CD14-positive monocyte (primary cell): ENCODE measurements at regions not wholly inside any gene's neighbourhood (a gene's known extent, or its start where the extent isn't known, plus 50 kb on each side); places are given as distances from the start of the nearest gene placed in this dataset.

ENCODE experiments used
- DNase-seq, 3 donors: peaks; one replicate each; pipeline ENCODE4 v3.0.0-alpha.2; 2011 to 2022
- H2AFZ ChIP-seq: 2 replicates; pipeline ENCODE4 v1.6.0; 2012; ENCODE audit warnings: mild to moderate bottlenecking, low read depth, low read length, inconsistent platforms; ENCODE audit not compliant: insufficient read depth, poor library complexity, severe bottlenecking
- H3K27ac ChIP-seq, 2 donors: 1 replicate in 1 of 2; 2 replicates in 1 of 2; pipeline ENCODE4 v1.5.1; 2012 to 2013; ENCODE audit warnings: low read length in 2 of 2, control low read depth in 1 of 2, inconsistent platforms in 1 of 2, low read depth in 1 of 2, mild to moderate bottlenecking in 1 of 2
- H3K27me3 ChIP-seq, 2 donors: one replicate each; pipeline versions ENCODE4 v1.6.0 to v1.6.1; 2011 to 2013; ENCODE audit warnings: low read length in 2 of 2; ENCODE audit not compliant: control insufficient read depth in 2 of 2, insufficient read depth in 2 of 2
- H3K36me3 ChIP-seq, 2 donors: replicated peaks in 1 of 2; 1 replicate in 1 of 2; 2 replicates in 1 of 2; pipeline versions ENCODE4 v1.5.1 to v1.6.1; 2012 to 2013; ENCODE audit warnings: low read length in 2 of 2, control low read depth in 1 of 2, inconsistent platforms in 1 of 2, mild to moderate bottlenecking in 1 of 2; ENCODE audit not compliant: insufficient read depth in 2 of 2, control insufficient read depth in 1 of 2
- H3K4me1 ChIP-seq, 2 donors: 1 replicate in 1 of 2; 2 replicates in 1 of 2; pipeline versions ENCODE4 v1.5.1 to v1.6.1; 2012 to 2013; ENCODE audit warnings: low read length in 2 of 2, control low read depth in 1 of 2, inconsistent platforms in 1 of 2, mild to moderate bottlenecking in 1 of 2, moderate library complexity in 1 of 2; ENCODE audit not compliant: insufficient read depth in 2 of 2, control insufficient read depth in 1 of 2
- H3K4me2 ChIP-seq: replicated peaks from 2 replicates; pipeline ENCODE3; 2012; ENCODE audit warnings: low read length, moderate library complexity, mild to moderate bottlenecking; ENCODE audit not compliant: poor library complexity, severe bottlenecking; ENCODE audit errors: extremely low read depth
- H3K4me3 ChIP-seq, 3 experiments: fragments of 200-600 bp in 1 of 3; sonication (generic) in 1 of 3; replicated peaks in 1 of 3; 1 replicate in 2 of 3; 2 replicates in 1 of 3; pipeline ENCODE4 v1.5.1; 2011 to 2013; ENCODE audit warnings: low read length in 3 of 3, mild to moderate bottlenecking in 3 of 3, control low read depth in 2 of 3, low read depth in 2 of 3, inconsistent platforms in 1 of 3, moderate library complexity in 1 of 3
- H3K79me2 ChIP-seq: 2 replicates; pipeline ENCODE4 v1.6.0; 2012; ENCODE audit warnings: mild to moderate bottlenecking, control low read depth, inconsistent platforms, low read length, moderate library complexity; ENCODE audit not compliant: insufficient read depth
- H3K9ac ChIP-seq: 2 replicates; pipeline ENCODE4 v1.6.0; 2017; ENCODE audit warnings: low read length, mild to moderate bottlenecking; ENCODE audit not compliant: insufficient read depth, poor library complexity, severe bottlenecking
- H3K9me3 ChIP-seq, 2 donors: replicated peaks in 1 of 2; 1 replicate in 1 of 2; 2 replicates in 1 of 2; pipeline versions ENCODE4 v1.5.1 to v1.6.1; 2012 to 2013; ENCODE audit warnings: low read length in 2 of 2, control low read depth in 1 of 2; ENCODE audit not compliant: control insufficient read depth in 1 of 2, insufficient read depth in 1 of 2
- H4K20me1 ChIP-seq: 2 replicates; pipeline ENCODE4 v1.6.0; 2012; ENCODE audit warnings: mild to moderate bottlenecking, low read length, control low read depth, moderate library complexity; ENCODE audit not compliant: insufficient read depth
- H3K27ac Mint-ChIP-seq, 7 donors: one replicate each; pipeline ENCODE4 v1.8.0; 2020; ENCODE audit warnings: mild to moderate bottlenecking in 7 of 7, mixed read lengths in 7 of 7, moderate library complexity in 6 of 7, inconsistent platforms in 2 of 7
- H3K27me3 Mint-ChIP-seq, 3 donors: one replicate each; pipeline ENCODE4 v1.8.0; 2021 to 2022; ENCODE audit warnings: low read depth in 3 of 3, mild to moderate bottlenecking in 3 of 3, mixed read lengths in 3 of 3, moderate library complexity in 3 of 3, inconsistent platforms in 1 of 3
- H3K36me3 Mint-ChIP-seq, 2 donors: one replicate each; pipeline ENCODE4 v1.8.0; 2020; ENCODE audit warnings: mixed read lengths in 2 of 2, inconsistent platforms in 1 of 2, mild to moderate bottlenecking in 1 of 2
- H3K4me1 Mint-ChIP-seq: one replicate; pipeline ENCODE4 v1.8.0; 2020; ENCODE audit warnings: mild to moderate bottlenecking, mixed read lengths
- H3K4me3 Mint-ChIP-seq, 2 donors: one replicate each; pipeline ENCODE4 v1.8.0; 2020; ENCODE audit warnings: mild to moderate bottlenecking in 2 of 2, mixed read lengths in 2 of 2, moderate library complexity in 1 of 2
- H3K9me3 Mint-ChIP-seq, 7 donors: one replicate each; pipeline ENCODE4 v1.8.0; 2020 to 2022; ENCODE audit warnings: mixed read lengths in 7 of 7, mild to moderate bottlenecking in 6 of 7, moderate library complexity in 6 of 7, inconsistent platforms in 2 of 7
- WGBS: methylation state at CpG from one replicate; pipeline ENCODE4 v1.1.5; 2013; ENCODE audit warnings: missing lambda C conversion rate; ENCODE audit not compliant: insufficient coverage; 5-methylcytosine and 5-hydroxymethylcytosine counted together
- intact Hi-C, 2 donors: fragments of 100-400 bp; cut with micrococcal nuclease; formaldehyde crosslinking; loops; one replicate each; pipeline versions ENCODE4 v1.15.0 to v1.15.1; 2023
- TF ChIP-seq, protein P1 (sequence below): fragments of 200-600 bp; IDR thresholded peaks from one replicate; pipeline ENCODE4 v1.8.0; 2022; ENCODE audit warnings: antibody characterized with exemption, mild to moderate bottlenecking

GRCh38 chr1:30063621-30064280 is 659.6 kb downstream of the MATN1 start:
- H3K9me3 Mint-ChIP-seq, result peaks cover 0 to 3% (median 0%) of the 10 kb centered on the region in 7 donors
- Histone ChIP-seq H3K4me1 (no peaks in the 10 kb centered on the region), H3K4me2 (no peak overlapping the region), H3K27ac (no peak overlapping the region), H3K27me3 (no peaks in the 10 kb centered on the region), H3K79me2 (no peaks in the 10 kb centered on the region), H3K9ac (no peak overlapping the region), H3K4me3 (no peak overlapping the region), H3K36me3 (no peaks in the 10 kb centered on the region), H3K9me3 (no peaks in the 10 kb centered on the region), H2AFZ (no peak overlapping the region), H4K20me1 (no peaks in the 10 kb centered on the region)
- H3K27me3 Mint-ChIP-seq, result peaks cover 1 to 8% (median 8%) of the 10 kb centered on the region in 3 donors
- peak overlapping the region in 1 of 7 donors; percentile 63 for H3K27ac Mint-ChIP-seq
- no peak for DNase-seq
- TF ChIP-seq, protein P1, sequence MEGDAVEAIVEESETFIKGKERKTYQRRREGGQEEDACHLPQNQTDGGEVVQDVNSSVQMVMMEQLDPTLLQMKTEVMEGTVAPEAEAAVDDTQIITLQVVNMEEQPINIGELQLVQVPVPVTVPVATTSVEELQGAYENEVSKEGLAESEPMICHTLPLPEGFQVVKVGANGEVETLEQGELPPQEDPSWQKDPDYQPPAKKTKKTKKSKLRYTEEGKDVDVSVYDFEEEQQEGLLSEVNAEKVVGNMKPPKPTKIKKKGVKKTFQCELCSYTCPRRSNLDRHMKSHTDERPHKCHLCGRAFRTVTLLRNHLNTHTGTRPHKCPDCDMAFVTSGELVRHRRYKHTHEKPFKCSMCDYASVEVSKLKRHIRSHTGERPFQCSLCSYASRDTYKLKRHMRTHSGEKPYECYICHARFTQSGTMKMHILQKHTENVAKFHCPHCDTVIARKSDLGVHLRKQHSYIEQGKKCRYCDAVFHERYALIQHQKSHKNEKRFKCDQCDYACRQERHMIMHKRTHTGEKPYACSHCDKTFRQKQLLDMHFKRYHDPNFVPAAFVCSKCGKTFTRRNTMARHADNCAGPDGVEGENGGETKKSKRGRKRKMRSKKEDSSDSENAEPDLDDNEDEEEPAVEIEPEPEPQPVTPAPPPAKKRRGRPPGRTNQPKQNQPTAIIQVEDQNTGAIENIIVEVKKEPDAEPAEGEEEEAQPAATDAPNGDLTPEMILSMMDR, result no peak
- H3K4me3 Mint-ChIP-seq, result no peak overlapping the region
- intact Hi-C loops, result no loop called here
- H3K36me3 Mint-ChIP-seq, result no peaks in the 10 kb centered on the region
- H3K4me1 Mint-ChIP-seq, result peaks cover 2% of the 10 kb centered on the region
- WGBS, result 71% methylated on average over 1 of the region's 7 CpGs

DNA sequence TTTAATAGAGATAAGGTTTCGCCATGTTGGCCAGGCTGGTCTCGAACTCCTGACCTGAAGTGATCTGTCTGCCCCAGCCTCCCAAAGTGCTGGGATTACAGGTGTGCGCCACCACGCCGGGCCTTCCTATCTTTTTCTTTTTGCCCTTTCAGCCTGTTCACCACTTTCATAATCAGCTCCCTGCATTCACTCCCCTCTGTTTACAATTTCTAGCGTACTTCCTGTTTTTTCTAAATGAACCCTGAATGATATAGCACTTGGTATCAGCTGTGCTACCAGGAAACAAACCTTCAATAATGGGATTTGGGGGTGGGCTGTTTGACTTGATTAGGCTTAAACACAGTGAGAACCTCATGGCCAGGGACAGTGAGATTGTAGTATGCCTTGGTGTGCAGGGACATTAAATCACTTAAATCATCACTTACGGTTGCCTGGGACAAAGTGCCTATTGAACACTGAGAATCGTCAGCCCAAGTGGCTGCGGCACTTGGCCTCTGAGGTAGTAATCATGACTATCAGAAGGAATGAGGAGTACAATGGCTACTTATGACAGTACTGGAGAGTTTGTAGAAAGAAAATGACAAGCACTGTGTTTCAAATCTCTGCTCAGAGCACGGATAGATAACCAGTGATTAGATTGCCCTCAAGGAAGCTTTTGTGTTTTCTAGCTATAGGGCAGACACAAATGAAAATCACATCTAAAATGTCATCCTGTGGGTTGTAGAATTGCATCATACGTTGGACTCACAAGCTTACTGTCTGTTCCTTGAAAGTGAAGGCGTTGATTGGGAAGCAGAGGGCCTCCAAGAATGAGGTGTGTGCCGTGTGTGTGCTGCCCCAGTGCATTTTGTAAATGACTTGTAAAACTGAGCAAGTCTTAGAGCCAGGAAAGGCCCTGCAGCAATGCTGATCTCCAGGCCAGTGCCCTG is 661.8 kb downstream of the MATN1 start:
- H3K27me3 ChIP-seq, result no peaks in the 10 kb centered on the region
- H3K36me3 ChIP-seq, result no peaks in the 10 kb centered on the region
- intact Hi-C loops, result no loop called here
- no peak overlapping the region for H3K4me3 ChIP-seq
- Mint-ChIP-seq H3K9me3 (no peaks in the 10 kb centered on the region), H3K27me3 (peaks cover 2 to 7% (median 6%) of the 10 kb centered on the region in 3 donors), H3K36me3 (no peaks in the 10 kb centered on the region), H3K4me3 (no peak overlapping the region), H3K27ac (peak overlapping the region in 1 of 7 donors; percentile 35), H3K4me1 (peaks cover 2% of the 10 kb centered on the region)
- no peaks in the 10 kb centered on the region for H3K79me2 ChIP-seq
- H3K9me3 ChIP-seq, result no peaks in the 10 kb centered on the region
- H3K4me2 ChIP-seq, result no peak overlapping the region
- no peaks in the 10 kb centered on the region for H3K4me1 ChIP-seq
- no peak overlapping the region for H3K9ac ChIP-seq
- TF ChIP-seq, protein P1, result no peak
- H3K27ac ChIP-seq, result no peak overlapping the region
- no peaks in the 10 kb centered on the region for H4K20me1 ChIP-seq
- no peak for DNase-seq
- H2AFZ ChIP-seq, result no peak overlapping the region
- 91% methylated on average over 7 of the region's 13 CpGs for WGBS
